ENCODE measurements at regions not wholly inside any gene's neighbourhood (a gene's known extent, or its start where the extent isn't known, plus 50 kb on each side); places are given as distances from the start of the nearest gene placed in this dataset.

DNA sequence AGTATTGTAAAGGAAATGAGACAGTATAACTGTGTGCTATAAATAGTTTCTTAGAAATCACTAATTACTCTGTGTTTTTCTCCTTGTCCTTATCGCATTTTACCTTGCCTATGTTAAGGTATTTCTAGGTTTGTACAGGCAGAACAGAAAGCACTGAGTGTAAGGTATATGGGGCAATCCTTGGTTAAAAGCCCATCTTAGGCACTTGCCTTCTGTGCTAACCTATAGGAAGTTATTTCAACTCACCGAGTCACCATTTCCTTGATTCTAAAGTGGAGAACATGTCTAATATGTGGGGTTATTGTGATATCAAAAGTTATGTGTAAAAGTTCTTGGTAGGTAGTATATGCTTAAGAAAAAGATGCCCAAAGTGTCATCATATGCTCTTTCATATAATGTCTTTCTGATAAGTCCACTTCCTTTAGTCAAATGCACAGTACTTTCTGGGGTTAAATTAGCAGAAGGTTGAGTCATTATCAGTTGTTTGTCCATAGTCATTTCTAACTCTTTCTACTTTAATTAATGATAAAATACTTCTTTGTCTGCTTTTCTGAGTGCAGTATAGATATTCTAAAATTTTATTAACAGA lies 276.4 kb downstream of the UTRN start:
- no peak for TF ChIP-seq CTCF (IDR thresholded peaks at IDR 0.05)
- TF ChIP-seq POLR2A (IDR thresholded peaks at IDR 0.05) = no peak

All from Peyer's patch (tissue), 4 donors.